Neural cell (in vitro differentiated cells): ENCODE measurements at regions not wholly inside any gene's neighbourhood (a gene's known extent, or its start where the extent isn't known, plus 50 kb on each side); places are given as distances from the start of the nearest gene placed in this dataset.

Experiments
- H2AFZ ChIP-seq: fragments of 200-600, 300-800 bp; sonication (generic), shearing (Covaris generic); 2 replicates; pipeline ENCODE4 v1.6.0; 2014; ENCODE audit warnings: low read depth, mild to moderate bottlenecking, antibody characterized with exemption, low read length, moderate library complexity
- H3F3A ChIP-seq: fragments of 200-600 bp; shearing (Covaris generic); 2 replicates; pipeline ENCODE4 v1.6.1; 2016; ENCODE audit warnings: mild to moderate bottlenecking, moderate library complexity, mixed read lengths, antibody characterized with exemption, low read length; ENCODE audit not compliant: insufficient read depth, poor library complexity, severe bottlenecking
- H3K27ac ChIP-seq: fragments of 200-600, 300-800 bp; sonication (generic), shearing (Covaris generic); 2 replicates; pipeline ENCODE4 v1.5.1; 2014; ENCODE audit warnings: mild to moderate bottlenecking, low read length, moderate library complexity
- H3K27me3 ChIP-seq: fragments of 300-800, 200-600 bp; sonication (generic), shearing (Covaris generic); 2 replicates; pipeline ENCODE4 v1.6.0; 2014; ENCODE audit warnings: mild to moderate bottlenecking, low read depth, low read length, moderate library complexity; ENCODE audit not compliant: insufficient read depth
- H3K36me3 ChIP-seq: fragments of 300-800, 200-600 bp; sonication (generic), shearing (Covaris generic); 2 replicates; pipeline ENCODE4 v1.5.1; 2014; ENCODE audit warnings: mild to moderate bottlenecking, antibody characterized with exemption, low read length, moderate library complexity; ENCODE audit not compliant: insufficient read depth
- H3K4me2 ChIP-seq: fragments of 300-800, 200-600 bp; sonication (generic), shearing (Covaris generic); 2 replicates; pipeline ENCODE4 v1.6.0; 2014; ENCODE audit warnings: mild to moderate bottlenecking, low read length
- H3K4me3 ChIP-seq: fragments of 300-800, 200-600 bp; sonication (generic), shearing (Covaris generic); 2 replicates; pipeline ENCODE4 v1.5.1; 2014; ENCODE audit warnings: mild to moderate bottlenecking, low read length, moderate library complexity
- H3K79me2 ChIP-seq: fragments of 200-600 bp; shearing (Covaris generic); replicated peaks from 2 replicates; pipeline ENCODE4 v1.6.0; 2014; ENCODE audit warnings: mild to moderate bottlenecking, low read length, moderate library complexity; ENCODE audit not compliant: insufficient read depth
- H3K9ac ChIP-seq: fragments of 300-800, 200-600 bp; sonication (generic), shearing (Covaris generic); 2 replicates; pipeline ENCODE4 v1.6.1; 2016; ENCODE audit warnings: mild to moderate bottlenecking, low read length, mixed read lengths
- H3K9me2 ChIP-seq: fragments of 200-600 bp; shearing (Covaris generic); 2 replicates; pipeline ENCODE4 v1.6.1; 2016; ENCODE audit warnings: mild to moderate bottlenecking, low read length, mixed read lengths; ENCODE audit not compliant: insufficient read depth
- H3K9me3 ChIP-seq: fragments of 200-600, 300-800 bp; sonication (generic), shearing (Covaris generic); 2 replicates; pipeline ENCODE4 v1.6.1; 2016; ENCODE audit warnings: mild to moderate bottlenecking, mixed run types, low read length, moderate library complexity, mixed read lengths
- H4K20me1 ChIP-seq: fragments of 200-600 bp; shearing (Covaris generic); 2 replicates; pipeline ENCODE4 v1.6.1; 2016; ENCODE audit warnings: mild to moderate bottlenecking, mixed run types; ENCODE audit not compliant: insufficient read depth
- CTCF ChIP-seq: fragments of 450-650 bp; IDR thresholded peaks from 2 replicates; pipeline ENCODE4 v1.5.1; 2014; ENCODE audit warnings: antibody characterized with exemption, mild to moderate bottlenecking, moderate library complexity; ENCODE audit not compliant: poor library complexity, severe bottlenecking
- EP300 ChIP-seq: fragments of 450-650 bp; conservative IDR thresholded peaks from 2 replicates; pipeline ENCODE4 v1.6.1; 2014; ENCODE audit warnings: antibody characterized with exemption, mild to moderate bottlenecking, moderate library complexity; ENCODE audit not compliant: poor library complexity, severe bottlenecking
- EZH2 ChIP-seq: fragments of 200-600, 300-800 bp; shearing (Covaris generic), sonication (generic); IDR thresholded peaks from 2 replicates; pipeline ENCODE4 v1.6.1; 2014; ENCODE audit warnings: antibody characterized with exemption, low read length, borderline replicate concordance, mild to moderate bottlenecking; ENCODE audit not compliant: insufficient read depth, poor library complexity, severe bottlenecking
- MXI1 ChIP-seq: fragments of 450-650 bp; conservative IDR thresholded peaks from 2 replicates; pipeline ENCODE4 v1.6.1; 2014; ENCODE audit warnings: antibody characterized with exemption, mild to moderate bottlenecking; ENCODE audit not compliant: poor library complexity, severe bottlenecking
- POLR2AphosphoS5 ChIP-seq: IDR thresholded peaks from 2 replicates; pipeline ENCODE4 v1.6.1; 2012
- RAD21 ChIP-seq: fragments of 450-650 bp; conservative IDR thresholded peaks from 2 replicates; pipeline ENCODE4 v1.6.1; 2014; ENCODE audit warnings: antibody characterized with exemption, mild to moderate bottlenecking, moderate library complexity
- REST ChIP-seq: IDR thresholded peaks from 2 replicates; pipeline ENCODE4 v1.6.1; 2012; ENCODE audit warnings: borderline replicate concordance
- SMC3 ChIP-seq: fragments of 450-650 bp; conservative IDR thresholded peaks from 2 replicates; pipeline ENCODE4 v1.6.1; 2014; ENCODE audit warnings: antibody characterized with exemption, mild to moderate bottlenecking, moderate library complexity; ENCODE audit not compliant: poor library complexity
- TAF1 ChIP-seq: IDR thresholded peaks from 2 replicates; pipeline ENCODE4 v1.6.1; 2012; ENCODE audit warnings: low read depth

- Histone ChIP-seq H3K9me2 (no peaks in the 10 kb centered on the region), H3K27me3 (no peaks in the 10 kb centered on the region), H3K9me3 (no peaks in the 10 kb centered on the region), H3F3A (no peaks in the 10 kb centered on the region), H3K79me2 (no peaks in the 10 kb centered on the region), H3K4me3 (no peak overlapping the region), H4K20me1 (no peaks in the 10 kb centered on the region), H2AFZ (no peak overlapping the region), H3K4me2 (no peak overlapping the region), H3K36me3 (no peaks in the 10 kb centered on the region), H3K27ac (no peak overlapping the region), H3K9ac (no peak overlapping the region)
- TF ChIP-seq REST (no peak), TAF1 (no peak), MXI1 (no peak), POLR2AphosphoS5 (no peak), SMC3 (no peak), RAD21 (no peak), CTCF (no peak), EP300 (no peak), EZH2 (no peak)
These were observed 92.3 kb downstream of the HS3ST1 start for GRCh38 chr4:11336435-11336834.

GRCh38 chr4:11334887-11335286 is 93.8 kb downstream of the HS3ST1 start:
- H3K36me3 ChIP-seq: no peaks in the 10 kb centered on the region
- H3F3A ChIP-seq: no peaks in the 10 kb centered on the region
- H3K27ac ChIP-seq: no peak overlapping the region
- no peak overlapping the region for H3K9ac ChIP-seq
- H3K9me3 ChIP-seq: no peaks in the 10 kb centered on the region
- no peaks in the 10 kb centered on the region for H4K20me1 ChIP-seq
- no peak overlapping the region for H3K4me3 ChIP-seq
- no peaks in the 10 kb centered on the region for H3K79me2 ChIP-seq
- no peaks in the 10 kb centered on the region for H3K27me3 ChIP-seq
- H3K4me2 ChIP-seq: no peak overlapping the region
- H2AFZ ChIP-seq: no peak overlapping the region
- TF ChIP-seq POLR2AphosphoS5 (no peak), SMC3 (no peak), EZH2 (no peak), EP300 (no peak)
- no peaks in the 10 kb centered on the region for H3K9me2 ChIP-seq

GRCh38 chr4:11328401-11328800 is 100.3 kb downstream of the HS3ST1 start:
- Histone ChIP-seq H3K79me2 (no peaks in the 10 kb centered on the region), H3K27ac (no peak overlapping the region), H4K20me1 (no peaks in the 10 kb centered on the region), H2AFZ (no peak overlapping the region), H3K9ac (no peak overlapping the region), H3K4me2 (no peak overlapping the region), H3K27me3 (no peaks in the 10 kb centered on the region), H3K4me3 (no peak overlapping the region), H3K9me2 (no peaks in the 10 kb centered on the region), H3F3A (no peaks in the 10 kb centered on the region), H3K36me3 (no peaks in the 10 kb centered on the region), H3K9me3 (peaks cover 7% of the 10 kb centered on the region)
- TF ChIP-seq TAF1 (no peak), RAD21 (no peak), SMC3 (no peak), EP300 (no peak), POLR2AphosphoS5 (no peak), CTCF (no peak), MXI1 (no peak), REST (no peak), EZH2 (no peak)
